ENCODE measurements at regions not wholly inside any gene's neighbourhood (a gene's known extent, or its start where the extent isn't known, plus 50 kb on each side); places are given as distances from the start of the nearest gene placed in this dataset.

- no peak for DNase-seq (ENCODE audit: insufficient read length, low spot score)
- FAIRE-seq: no peak
Measured at GRCh38 chr18:67577386-67577785, 60.9 kb upstream of the DSEL start.

GRCh38 chr18:67574749-67575148 lies 58.2 kb upstream of the DSEL start:
- no peak for DNase-seq (ENCODE audit: insufficient read length, low spot score)
- no peak for FAIRE-seq

DNA sequence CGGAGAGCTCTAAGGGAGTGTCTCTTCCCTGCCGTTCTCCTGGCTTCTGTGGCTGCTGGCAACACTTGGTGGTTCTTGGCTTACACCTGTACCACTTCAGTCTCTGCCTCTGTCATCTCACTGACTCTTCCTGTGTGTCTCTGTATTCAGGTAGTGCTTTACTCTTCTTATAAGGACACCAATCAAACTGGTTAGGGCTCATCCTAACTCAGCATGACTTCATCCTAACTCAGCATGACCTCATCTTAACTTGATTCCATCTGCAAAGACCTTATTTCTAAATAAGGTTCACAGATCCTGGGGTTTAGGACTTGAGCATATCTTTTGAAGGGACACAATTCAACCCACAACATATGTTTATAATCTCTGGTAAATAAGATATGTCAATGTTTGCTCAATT lies 51.6 kb upstream of the DSEL start:
- FAIRE-seq: no peak
- no peak for DNase-seq (ENCODE audit: insufficient read length, low spot score)
